Epidermal melanocyte (primary cell): ENCODE measurements at regions not wholly inside any gene's neighbourhood (a gene's known extent, or its start where the extent isn't known, plus 50 kb on each side); places are given as distances from the start of the nearest gene placed in this dataset.

Experiments
- DNase-seq: peaks from one replicate; pipeline ENCODE4 v3.0.0; 2011; ENCODE audit warnings: low spot score; ENCODE audit not compliant: insufficient read length

DNA sequence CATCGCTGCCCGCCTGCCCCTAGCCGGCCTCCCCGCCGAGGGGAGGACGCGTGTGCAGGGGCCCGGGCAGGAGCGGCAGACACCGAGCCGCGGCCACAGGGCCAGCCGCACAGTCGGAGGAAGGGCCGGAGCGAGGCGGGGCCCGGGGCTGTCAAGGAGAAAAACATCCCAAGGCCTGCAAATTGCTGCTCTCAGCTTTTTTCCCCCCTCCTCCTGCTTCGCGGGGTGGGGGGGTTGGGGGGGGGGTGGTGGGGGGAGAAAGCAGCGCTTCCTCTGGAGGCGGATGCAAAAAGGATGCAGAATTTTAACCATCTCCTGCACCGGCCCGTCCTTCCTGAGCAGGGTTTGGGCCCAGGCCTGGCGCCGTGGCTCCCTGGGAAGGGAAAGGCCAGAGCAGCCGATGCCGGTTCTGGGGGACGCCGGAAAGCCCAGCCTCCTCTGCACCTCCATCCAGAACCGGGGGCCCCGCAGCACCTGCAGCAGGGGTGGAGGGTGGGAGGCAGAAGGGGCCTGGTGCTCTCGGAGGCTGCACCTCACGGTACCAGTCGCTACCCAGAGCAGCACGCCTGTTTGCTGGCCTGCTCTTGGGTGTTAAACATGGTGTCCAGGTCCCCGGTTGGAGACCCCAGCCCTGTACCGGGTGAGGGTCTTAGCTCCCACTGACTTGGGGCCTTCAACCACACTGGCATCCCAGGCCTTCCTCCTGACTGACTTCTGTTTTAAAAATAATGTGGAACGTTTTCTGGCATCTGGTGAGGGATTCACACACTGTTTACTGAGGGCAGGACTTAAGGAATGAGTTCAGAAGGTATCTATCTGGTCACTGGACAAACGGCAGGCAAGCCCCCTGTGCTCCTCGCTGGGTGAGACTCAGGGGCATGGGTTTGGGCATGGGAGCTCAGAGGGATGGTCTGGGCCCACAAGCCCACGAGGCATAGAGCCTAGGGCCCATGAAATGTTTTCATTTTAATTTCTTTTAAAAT is 77.4 kb upstream of the WNT7B start:
- DNase-seq = peak; percentile 97

DNA sequence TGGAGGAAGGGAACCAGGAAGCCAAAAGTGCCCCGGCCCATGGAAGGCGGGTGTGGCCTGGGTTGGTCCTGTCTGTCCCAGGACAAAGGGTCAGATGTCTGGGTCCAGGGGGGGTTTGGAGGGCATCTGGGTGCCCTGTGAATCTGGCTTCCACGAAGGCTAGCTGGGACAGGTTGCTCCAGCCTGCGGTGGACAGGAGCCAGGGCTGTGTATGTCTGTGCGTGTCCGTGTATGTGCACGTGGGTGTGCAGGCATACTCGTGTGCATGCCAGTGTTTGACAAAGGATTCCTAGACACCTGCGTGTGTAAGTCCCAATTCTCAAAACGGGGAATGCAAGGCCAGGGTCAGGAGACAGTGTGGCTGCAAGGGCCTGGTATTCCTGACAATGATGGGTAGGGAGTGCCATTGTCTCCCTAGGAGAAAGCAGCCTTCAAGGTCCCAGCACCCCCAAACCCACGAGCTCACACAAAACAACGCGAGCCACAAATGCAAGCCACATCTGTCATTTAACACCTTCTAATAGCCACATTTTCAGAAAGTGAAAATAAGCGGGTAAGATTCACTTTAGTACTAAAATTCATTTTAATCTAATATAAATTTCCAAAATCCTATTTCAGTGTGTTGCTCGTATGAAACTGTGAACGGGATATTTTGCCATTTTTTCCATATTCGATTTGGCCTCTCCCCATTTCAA is 78.4 kb upstream of the WNT7B start:
- DNase-seq = no peak

DNA sequence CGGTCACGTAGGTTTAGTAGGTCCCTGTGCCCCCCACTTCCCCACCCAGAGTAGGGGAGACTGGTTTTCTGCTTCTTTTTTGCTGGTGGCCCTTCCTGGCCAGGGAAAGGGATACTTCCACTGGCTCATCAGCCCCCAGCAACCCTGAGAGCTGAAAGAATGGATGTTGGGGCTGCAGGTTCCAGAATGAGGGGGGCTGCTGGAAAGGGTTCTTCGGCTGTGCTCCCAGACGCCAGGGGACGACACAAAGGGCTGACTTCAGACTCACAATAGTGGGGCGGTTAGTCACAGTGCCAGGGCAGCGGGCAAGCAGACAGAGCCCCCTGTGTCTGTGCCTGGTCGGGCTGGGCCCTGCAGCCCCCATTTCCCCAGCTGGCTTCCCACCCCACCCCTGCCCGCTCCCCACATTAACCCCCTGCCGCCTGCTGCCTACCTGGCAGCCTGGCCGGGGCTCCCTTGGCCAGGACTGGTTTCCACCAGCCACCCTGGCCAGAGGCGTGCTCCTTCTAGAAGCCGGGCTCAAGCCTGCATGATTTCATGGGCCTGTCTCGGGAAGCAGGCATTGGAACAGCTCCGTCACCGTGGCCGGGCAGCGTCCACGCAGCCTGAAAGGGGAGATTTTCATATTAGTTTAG is 79.1 kb upstream of the WNT7B start:
- DNase-seq = no peak

DNA sequence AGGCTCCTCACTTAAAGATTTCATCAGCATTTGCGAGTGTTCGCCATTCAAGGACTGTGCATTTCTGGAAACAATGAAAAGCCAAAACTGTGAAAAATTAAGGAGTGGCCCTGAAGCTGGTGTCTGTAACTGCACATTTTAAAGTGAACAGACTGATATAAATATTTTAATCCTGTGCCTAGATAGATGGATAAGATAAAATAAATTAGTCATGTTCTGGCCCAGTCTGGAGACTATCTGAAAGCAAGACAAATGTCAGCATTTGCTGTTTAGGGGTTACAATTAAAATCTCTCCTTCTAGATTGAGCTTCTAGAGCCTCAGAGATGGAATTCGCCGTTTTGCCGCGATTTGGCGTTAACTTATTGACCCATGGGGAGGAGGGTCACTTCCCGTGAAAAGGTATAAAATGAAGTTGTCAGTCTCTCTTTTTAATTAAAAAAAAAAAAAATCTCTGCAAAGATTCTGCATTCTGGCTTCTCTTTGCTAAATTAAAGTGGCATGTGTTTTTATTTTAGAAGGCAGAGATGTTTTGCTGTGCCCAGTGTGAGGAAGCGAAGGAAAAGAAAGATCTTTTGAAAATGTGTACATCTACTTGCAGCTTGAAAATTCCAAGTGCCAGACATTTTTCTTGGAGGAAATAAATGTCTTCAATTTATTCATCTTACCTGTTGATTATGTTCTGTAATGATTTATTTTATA is 79.7 kb upstream of the WNT7B start:
- no peak for DNase-seq

DNA sequence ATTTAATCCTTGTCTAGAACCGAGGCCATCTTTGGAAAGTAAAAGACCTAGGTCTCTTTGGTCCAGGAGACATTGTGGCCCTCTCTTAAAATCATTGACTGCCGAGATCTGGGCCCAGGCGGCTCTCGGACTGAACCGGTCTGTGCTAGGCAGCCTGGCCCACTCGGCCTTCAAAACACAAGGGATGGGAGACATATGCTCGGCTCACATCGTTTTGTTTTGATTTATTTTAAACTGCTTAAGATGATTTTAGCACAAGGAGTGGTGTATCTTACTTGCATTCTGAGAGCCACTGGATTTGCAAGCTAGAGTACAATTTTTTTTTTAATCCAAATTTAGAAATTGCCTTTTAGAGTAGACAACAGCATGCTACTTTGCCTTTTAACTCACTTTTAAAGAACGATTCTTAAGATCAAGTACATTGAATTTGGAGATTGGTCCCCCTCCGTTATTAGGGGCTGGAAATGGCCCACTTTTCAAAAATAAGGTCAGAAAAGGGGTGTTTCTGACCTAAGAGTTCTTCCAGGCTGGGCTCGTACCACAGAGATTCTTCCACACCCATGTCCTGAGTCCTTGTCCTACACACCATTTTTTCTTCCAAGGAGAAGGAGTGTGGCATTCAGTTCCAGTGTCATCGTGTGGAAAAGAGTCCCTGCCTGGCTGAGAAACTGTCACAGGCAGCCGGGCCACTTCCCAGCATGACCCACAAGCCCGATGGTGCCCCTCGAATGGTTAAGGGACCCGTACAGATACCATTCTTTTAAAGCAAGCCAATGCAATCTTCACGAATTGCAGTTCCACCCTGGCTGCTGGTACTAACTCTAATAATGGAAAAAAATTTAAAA is 80.5 kb upstream of the WNT7B start:
- no peak for DNase-seq

DNA sequence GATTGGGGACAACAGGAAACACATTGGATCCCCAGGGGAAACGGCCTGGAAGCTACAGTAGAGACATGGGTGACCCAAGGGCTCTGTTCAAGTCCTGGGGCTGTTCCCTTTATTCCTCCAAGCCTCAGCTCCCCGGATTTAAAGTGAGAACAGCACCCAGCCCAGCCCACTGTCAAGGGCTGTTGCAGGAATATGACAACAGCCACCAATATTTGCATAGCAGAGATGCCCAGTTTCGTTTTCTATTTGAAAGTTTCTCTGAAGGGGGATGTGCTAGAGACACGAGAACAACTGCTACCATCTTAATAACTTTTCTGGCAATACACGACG is 81.1 kb upstream of the WNT7B start:
- no peak for DNase-seq

DNA sequence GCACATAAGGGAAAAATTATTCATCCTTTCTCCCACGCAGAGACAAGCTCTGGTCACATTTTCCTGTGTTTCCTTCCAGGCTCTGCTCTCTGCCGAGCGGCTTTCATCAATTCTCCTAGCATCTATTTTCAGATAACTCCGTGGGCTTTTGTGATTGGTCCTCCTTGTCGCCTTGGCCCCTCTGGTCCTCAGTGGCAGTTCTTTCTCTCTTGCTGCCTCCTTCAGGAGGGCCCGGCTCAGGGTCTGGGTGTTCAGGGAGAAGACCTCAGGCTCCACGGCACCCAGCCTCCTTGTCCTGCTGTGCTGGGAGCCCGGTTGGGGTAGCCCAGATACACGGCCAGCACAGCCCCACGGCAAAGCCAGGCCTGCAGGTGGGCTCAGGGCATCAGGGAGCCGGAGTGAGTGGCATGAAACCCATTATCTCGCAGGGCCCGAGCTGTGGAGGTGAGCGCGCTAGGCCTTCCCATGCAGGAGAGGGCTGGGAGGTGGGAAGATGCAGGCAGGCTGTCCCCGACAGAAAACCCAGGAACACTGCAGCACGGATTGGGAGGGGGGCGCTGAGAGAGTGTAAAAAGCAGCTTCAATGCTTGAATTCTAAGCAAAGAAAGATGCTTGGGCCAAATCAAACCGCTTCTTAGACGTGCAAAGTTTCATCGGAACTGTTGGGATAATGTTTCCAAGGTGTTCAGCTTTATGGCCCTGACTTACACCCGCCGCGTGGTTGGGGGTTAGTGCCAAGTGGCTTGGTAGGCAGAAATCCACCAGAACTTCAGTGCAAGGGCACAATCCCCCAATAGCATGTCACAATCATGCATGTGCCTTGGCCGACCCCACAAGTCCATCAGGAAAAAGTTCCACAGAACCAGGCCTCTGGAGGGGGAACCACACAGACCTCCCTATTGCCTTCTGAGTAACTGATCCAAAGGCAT is 81.9 kb upstream of the WNT7B start:
- DNase-seq = no peak

DNA sequence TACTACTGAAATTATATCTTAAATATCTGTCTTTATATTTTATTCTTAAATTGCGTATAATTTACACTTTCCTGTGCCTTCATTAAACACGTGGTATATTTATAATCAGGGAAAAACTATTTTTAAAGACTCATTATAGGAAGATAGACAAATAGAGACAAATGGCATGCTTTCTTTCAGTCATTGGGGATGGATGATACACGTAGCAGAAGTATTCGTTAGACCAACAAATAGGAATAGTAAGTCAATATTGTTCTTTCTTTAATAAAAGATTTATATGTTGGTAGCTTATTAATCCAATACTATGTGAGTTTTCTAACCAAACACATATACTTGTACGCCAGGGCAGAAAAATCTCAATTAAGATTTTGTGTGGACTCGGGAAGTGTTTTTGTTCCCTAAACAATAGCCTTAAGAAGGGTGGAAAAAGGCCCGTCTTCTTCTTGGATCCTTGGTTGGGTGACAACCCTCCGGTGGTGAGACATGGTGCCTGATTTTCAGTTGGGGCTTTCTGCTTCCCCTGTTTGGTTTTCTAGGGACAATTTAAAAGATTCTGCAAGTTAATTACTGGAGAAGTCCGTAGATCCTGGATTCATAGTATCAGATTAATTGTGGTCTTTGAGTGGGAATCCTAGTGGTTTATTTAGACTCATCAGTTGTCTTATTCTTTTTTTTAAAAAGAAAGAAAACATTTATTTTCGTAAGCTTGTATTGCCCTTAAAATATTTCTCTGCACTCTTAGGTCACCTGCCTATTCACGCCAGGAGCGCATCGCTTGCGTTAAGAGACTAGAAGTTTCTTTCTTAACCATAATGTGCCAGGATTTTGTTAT is 83.5 kb upstream of the WNT7B start:
- no peak for DNase-seq

DNA sequence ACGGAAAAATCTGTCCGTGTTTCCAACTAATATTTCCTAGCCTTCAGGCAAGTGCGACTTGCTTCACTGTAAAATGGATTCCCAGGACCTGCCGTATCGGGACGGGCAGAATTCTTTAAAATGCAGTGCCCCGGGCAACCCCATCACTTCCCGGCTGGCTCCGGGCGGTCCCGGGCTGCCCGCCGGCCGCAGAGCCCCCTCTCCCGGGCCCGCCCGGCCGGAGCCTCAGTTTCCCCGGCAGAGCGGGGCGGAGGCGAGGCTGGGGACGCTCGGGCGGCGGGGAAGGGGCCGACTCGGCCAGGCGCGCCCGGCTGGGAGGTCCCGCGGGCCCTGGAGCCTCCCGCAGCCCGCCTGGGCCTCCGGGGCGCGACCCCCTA is 84.2 kb upstream of the WNT7B start:
- DNase-seq = no peak

DNA sequence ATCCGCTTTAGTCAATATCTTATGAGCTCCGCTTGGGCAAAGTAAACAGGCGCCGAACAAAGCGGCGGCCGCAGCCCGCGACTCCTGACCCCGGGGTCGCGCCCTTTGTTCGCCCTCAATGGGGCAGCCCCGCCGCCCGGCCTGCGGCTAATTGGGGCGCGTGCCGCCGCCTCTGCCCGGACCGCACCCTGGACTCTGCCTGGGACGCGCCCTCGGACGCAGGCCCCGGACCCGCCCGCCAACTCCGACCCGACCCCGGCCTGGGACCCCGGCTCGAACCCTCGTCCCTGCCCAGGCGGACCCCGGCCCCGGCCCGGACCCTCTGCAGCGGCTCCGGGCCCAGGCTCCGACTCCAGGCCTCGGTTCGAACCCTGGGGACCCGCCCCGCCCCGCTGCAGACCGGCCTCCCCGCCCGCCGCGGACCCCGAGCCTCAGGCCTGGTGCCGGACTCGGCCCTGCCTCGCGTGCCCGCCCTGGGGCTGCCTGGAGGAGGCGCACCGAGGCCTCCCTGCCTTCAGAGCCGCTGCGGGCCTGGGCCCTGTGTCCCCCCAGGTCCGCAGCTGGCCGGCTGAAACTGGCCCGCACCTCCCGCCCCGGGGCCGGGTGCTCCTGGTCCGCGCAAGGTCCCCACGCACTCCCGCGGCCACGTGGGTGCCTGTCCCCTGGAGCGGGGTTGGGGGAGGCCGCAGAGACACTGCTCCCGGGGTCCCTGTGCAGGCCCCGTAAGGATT is 84.7 kb upstream of the WNT7B start:
- DNase-seq = no peak

DNA sequence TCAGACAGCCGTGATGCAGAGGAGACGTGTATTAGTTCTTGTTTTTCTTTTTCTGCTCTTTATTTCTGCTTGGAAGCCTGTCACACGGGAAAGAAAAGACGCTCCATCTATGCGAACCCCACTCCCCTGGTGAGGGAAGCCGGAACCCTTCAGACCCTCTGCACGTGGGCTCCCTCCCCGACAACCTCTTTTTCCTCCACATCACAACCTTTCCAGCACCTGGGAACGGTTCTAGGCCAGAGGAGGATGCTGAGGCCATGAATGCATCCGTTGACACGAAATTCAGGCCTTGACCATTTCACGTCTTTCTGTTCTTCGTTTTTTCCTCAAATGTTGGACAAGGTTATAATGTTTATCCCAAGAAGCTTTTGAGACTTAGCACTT is 85.3 kb upstream of the WNT7B start:
- DNase-seq = no peak

DNA sequence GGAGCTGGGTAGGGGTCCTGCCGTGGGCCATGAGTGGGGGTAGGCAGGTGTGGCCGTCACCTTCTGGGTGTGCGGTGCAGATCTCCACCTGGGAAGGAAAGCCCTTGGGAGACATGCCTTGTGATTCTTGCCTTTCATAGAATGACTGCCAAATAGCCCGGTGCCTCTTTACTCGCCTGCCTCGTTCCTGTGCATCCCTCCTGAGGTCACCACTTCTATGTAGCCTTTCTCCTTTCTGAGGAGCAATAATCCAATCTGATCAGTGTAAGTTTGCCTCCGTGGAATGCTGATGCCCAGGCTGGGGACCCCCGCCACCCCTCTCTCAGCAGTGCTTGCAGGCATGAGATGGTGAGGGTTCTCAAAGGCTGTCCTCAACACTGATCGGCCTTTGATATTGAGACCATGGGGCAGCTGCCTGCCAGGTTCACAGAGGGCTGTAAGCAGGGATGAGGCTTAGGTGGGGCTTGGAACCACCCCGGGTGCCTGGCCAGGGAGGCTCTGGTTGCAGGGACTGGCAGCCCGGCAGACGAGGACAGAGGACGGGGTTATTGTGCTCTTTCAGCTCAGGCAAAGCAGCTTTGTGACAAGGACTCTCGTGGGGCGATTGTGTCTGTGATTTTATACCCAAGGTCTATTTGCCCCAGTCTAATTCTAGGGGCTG is 86.1 kb upstream of the WNT7B start:
- no peak for DNase-seq

DNA sequence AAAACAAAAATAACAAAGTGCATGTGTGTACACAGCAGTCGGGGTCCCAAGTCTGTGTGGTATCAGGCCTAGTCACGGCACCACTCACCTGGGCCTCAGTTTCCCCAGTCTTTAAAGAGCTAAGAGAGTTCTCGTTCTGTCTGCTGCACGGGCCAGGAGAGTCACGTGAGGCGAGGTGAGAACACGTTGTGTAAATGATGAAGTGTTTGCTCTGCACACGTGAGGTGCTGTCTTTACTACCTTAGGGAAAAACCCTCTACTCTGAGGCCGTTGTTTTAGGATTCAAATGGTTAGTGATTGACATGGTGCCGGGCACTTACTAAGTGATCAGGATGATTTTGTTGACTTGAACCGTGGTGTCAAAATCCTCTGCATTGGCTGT is 86.5 kb upstream of the PPARA start:
- DNase-seq = no peak

DNA sequence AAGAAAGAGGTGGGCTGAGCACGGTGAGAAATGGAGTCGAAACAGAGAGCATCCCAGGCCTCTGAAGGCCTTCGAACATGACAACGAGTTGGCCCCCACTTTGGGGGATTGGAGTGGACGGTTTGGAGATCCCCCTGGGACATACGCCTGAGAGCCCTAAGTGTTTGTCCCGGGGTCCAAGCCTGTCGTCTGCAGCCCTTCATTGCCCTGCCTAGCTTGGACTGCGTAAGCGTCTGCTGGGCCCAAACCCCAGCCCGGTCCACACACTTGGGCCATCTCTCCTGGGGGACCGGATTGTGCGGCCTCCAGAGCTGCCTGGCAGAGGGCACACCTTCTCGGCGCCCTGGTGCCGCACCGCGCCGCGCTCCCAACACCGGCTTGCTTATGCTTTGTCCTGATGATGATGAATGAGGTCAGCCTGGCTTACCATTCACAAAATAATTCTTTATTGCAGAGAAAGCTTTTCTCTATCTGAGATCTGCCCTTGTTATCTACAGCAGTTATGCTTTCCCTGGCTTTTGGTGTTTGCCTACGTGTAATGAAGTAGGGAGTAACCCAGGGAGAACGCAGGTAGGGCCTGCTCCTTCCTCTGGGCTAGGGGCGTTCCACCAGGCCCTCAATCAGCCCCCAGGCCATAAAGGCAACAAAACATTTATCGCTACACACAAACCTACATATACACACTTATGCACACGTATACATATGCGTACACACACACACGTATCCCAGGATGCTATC is 85.9 kb upstream of the PPARA start:
- no peak for DNase-seq

DNA sequence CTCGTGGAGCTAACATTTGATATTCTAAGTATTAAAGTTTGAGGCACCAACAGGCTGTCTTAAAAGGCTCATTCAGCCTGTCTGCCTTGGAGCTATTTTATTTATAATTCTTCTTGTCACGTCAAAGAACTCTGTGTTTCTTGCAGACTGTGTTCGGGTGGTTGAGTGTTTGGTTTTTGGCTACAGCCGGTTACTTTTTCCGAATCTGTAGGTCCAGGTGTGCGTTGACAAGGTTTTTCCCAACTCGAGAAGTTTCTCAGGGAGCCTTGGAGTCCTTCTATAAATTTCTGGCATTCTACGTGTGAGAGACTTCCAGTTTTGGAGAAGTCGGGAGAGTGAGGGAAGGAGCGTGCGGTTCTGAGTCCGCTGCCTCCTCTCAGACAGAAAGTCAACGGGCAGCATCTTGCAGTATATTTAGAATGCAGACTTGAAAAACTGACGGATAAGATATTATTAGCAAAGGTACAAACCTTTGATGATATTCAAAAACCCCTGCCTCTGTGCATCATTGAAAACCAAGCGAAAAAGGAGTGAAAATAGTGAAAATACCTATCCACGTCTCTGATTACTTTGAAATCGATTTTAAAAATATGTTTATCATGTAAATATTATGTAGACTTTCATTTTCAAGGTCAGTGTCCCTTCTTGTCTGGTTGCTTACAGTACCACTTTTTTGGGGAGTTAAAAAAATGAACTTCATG is 85.2 kb upstream of the PPARA start:
- DNase-seq = peak; percentile 93

DNA sequence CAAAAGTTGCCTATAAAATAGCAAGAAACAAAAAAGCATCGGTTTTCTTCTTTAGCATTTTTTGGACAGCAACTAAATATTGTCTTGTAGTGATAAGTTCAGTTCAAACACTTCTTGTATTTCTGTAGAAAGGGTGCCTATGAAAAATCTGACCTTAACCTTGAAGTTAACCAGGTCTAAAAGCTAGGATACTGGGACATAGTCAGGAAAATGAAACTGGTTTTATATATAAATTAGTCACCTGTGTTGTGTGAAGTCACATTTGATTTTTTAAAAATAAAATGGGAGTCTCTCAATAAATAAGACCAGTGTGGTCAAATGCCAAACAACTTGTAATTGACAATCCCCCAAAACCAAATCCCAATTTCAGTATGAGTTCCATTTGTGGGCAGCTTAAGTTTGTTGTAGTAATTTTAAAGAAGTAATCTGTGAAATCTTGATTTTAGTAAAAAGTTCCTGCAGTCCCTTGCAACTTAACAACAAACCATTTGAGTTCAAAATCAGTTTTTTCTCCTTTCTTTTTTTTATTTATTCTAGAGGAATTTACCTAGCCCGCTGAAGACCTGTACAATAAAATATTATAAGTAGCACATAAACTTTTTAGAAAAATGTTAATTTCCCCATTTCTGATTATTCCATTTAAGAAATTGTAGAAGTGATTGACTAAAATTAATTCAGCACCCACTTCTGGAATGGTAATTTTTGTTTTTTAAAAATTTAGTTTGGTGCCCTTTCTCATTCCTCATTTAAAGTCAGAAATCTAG is 84.5 kb upstream of the PPARA start:
- DNase-seq = no peak
